HCT116 (cell line): ENCODE measurements at regions not wholly inside any gene's neighbourhood (a gene's known extent, or its start where the extent isn't known, plus 50 kb on each side); places are given as distances from the start of the nearest gene placed in this dataset.

Experiments used
- ATAC-seq: fragments of 200-7000 bp; cut with Tn5 transposase; 2 replicates; pipeline ENCODE4 v1.9.1; 2020; ENCODE audit warnings: mild to moderate bottlenecking, moderate library complexity
- BruUV-seq: library from RNA; stranded (reverse); fragments of 400-500 nt; replicated peaks from 2 replicates; lab custom pipeline; 2021; lab: Mats Ljungman, UMichigan
- CTCF ChIA-PET: fragments of 300-600 bp; sonication (Branson Sonifier 250); formaldehyde crosslinking; loops from one replicate; lab custom pipeline; 2021; ENCODE audit warnings: antibody characterized with exemption; lab: Charles Lee
- POLR2A ChIA-PET: fragments of 300-600, 350-600 bp; sonication (Branson Sonifier 250); formaldehyde crosslinking; loops from one replicate; lab custom pipeline; 2021; ENCODE audit warnings: antibody characterized with exemption; lab: Charles Lee
- RAD21 ChIA-PET, 2 experiments: fragments of 300-600 bp; sonication (Branson Sonifier 250); formaldehyde crosslinking; loops; one replicate each; lab custom pipeline; 2023; ENCODE audit warnings: low total read pairs in 2 of 2; ENCODE audit not compliant: uncharacterized antibody in 2 of 2, unreplicated experiment in 2 of 2, low non-redundant PET in 1 of 2; lab: Charles Lee
- DNase-seq: peaks from one replicate; pipeline ENCODE4 v3.0.0-alpha.2; 2010; ENCODE audit warnings: low read depth, low spot score
- H2AFZ ChIP-seq: fragments of 200-600 bp; shearing (Covaris generic), sonication (generic); 2 replicates; pipeline ENCODE4 v1.6.1; 2017; ENCODE audit warnings: low read depth, mixed run types, mixed read lengths, antibody characterized with exemption, low read length; ENCODE audit not compliant: poor library complexity, severe bottlenecking
- H3K27ac ChIP-seq: 2 replicates; pipeline ENCODE4 v1.5.1; 2012; ENCODE audit warnings: low read depth, low read length
- H3K27me3 ChIP-seq: fragments of 200-600 bp; sonication (generic); 2 replicates; pipeline ENCODE4 v1.6.1; 2016; ENCODE audit warnings: mixed run types, low read length, mixed read lengths; ENCODE audit not compliant: insufficient read depth
- H3K36me3 ChIP-seq, 2 experiments: fragments of 200-500 bp in 1 of 2; fragments of 200-600 bp in 1 of 2; sonication (Bioruptor generic) in 1 of 2; sonication (generic) in 1 of 2; 2 replicates each; pipeline versions ENCODE4 v1.5.1 to v1.6.1; 2014 to 2016; ENCODE audit warnings: low read length in 2 of 2, inconsistent platforms in 1 of 2, mixed read lengths in 1 of 2, mixed run types in 1 of 2; ENCODE audit not compliant: insufficient read depth in 2 of 2, control insufficient read depth in 1 of 2
- H3K4me1 ChIP-seq, 2 experiments: fragments of 200-600 bp in 1 of 2; sonication (generic) in 1 of 2; 2 replicates each; pipeline versions ENCODE4 v1.5.1 to v1.6.1; 2012 to 2017; ENCODE audit warnings: low read length in 2 of 2, inconsistent platforms in 1 of 2, mild to moderate bottlenecking in 1 of 2, mixed read lengths in 1 of 2, mixed run types in 1 of 2, moderate library complexity in 1 of 2; ENCODE audit not compliant: insufficient read depth in 2 of 2, control insufficient read depth in 1 of 2
- H3K4me2 ChIP-seq: fragments of 200-600 bp; sonication (generic); 2 replicates; pipeline ENCODE4 v1.6.1; 2017; ENCODE audit warnings: mixed run types, low read length, mixed read lengths
- H3K4me3 ChIP-seq, 2 experiments: fragments of 200-600 bp in 1 of 2; sonication (generic) in 1 of 2; replicated peaks in 1 of 2; 2 replicates each; pipeline ENCODE4 v1.5.1; 2011 to 2016; ENCODE audit warnings: low read length in 2 of 2, control low read depth in 1 of 2, low read depth in 1 of 2, mild to moderate bottlenecking in 1 of 2, mixed read lengths in 1 of 2, mixed run types in 1 of 2
- H3K79me2 ChIP-seq: fragments of 200-600 bp; sonication (generic); 2 replicates; pipeline ENCODE4 v1.6.1; 2017; ENCODE audit warnings: mild to moderate bottlenecking, mixed run types, low read length, moderate library complexity, mixed read lengths; ENCODE audit not compliant: insufficient read depth
- H3K9ac ChIP-seq: fragments of 200-600 bp; sonication (generic); 2 replicates; pipeline ENCODE4 v1.6.1; 2016; ENCODE audit warnings: low read length, mixed read lengths
- H3K9me2 ChIP-seq: fragments of 200-600 bp; sonication (generic), shearing (Covaris generic); 2 replicates; pipeline ENCODE4 v1.6.1; 2017; ENCODE audit warnings: mixed run types, mild to moderate bottlenecking, moderate library complexity; ENCODE audit not compliant: insufficient read depth
- H3K9me3 ChIP-seq, 2 experiments: fragments of 200-500 bp in 1 of 2; fragments of 200-600 bp in 1 of 2; sonication (Bioruptor generic) in 1 of 2; sonication (generic) in 1 of 2; 2 replicates each; pipeline ENCODE4 v1.6.1; 2014 to 2017; ENCODE audit warnings: low read length in 2 of 2, mixed read lengths in 2 of 2, inconsistent platforms in 1 of 2, low read depth in 1 of 2, mild to moderate bottlenecking in 1 of 2, mixed run types in 1 of 2, moderate library complexity in 1 of 2; ENCODE audit not compliant: control insufficient read depth in 1 of 2, insufficient read depth in 1 of 2
- H4K20me1 ChIP-seq: fragments of 200-600 bp; sonication (generic), shearing (Covaris generic); 2 replicates; pipeline ENCODE4 v1.6.1; 2017; ENCODE audit warnings: mixed run types, mild to moderate bottlenecking, moderate library complexity; ENCODE audit not compliant: insufficient read depth
- CBX3 ChIP-seq: IDR thresholded peaks from 2 replicates; pipeline ENCODE4 v1.6.1; 2012; ENCODE audit warnings: low read depth
- CEBPB ChIP-seq: IDR thresholded peaks from 2 replicates; pipeline ENCODE4 v1.6.1; 2012; ENCODE audit warnings: low read depth
- EGR1 ChIP-seq: IDR thresholded peaks from 2 replicates; pipeline ENCODE4 v1.6.1; 2012; ENCODE audit warnings: low read depth
- ELF1 ChIP-seq: IDR thresholded peaks from 2 replicates; pipeline ENCODE4 v1.6.1; 2012; ENCODE audit warnings: low read depth, borderline replicate concordance
- EZH2 ChIP-seq: fragments of 200-600 bp; sonication (generic); IDR thresholded peaks from 2 replicates; pipeline ENCODE4 v1.6.1; 2017; ENCODE audit warnings: antibody characterized with exemption, mixed run types
- EZH2phosphoT487 ChIP-seq: fragments of 200-600 bp; IDR thresholded peaks from 2 replicates; pipeline ENCODE4 v1.6.1; 2018; ENCODE audit warnings: antibody characterized with exemption, borderline replicate concordance
- FOSL1 ChIP-seq: IDR thresholded peaks from 2 replicates; pipeline ENCODE4 v1.6.1; 2012; ENCODE audit warnings: low read depth
- JUND ChIP-seq: IDR thresholded peaks from 2 replicates; pipeline ENCODE4 v1.6.1; 2012
- POLR2A ChIP-seq: IDR thresholded peaks from 2 replicates; pipeline ENCODE4 v1.7.0; 2011; ENCODE audit warnings: borderline replicate concordance; ENCODE audit not compliant: insufficient read depth, insufficient read length; ENCODE audit errors: extremely low read depth
- SIN3A ChIP-seq: IDR thresholded peaks from 2 replicates; pipeline ENCODE4 v1.6.1; 2012; ENCODE audit warnings: low read depth
- SP1 ChIP-seq: IDR thresholded peaks from 2 replicates; pipeline ENCODE4 v1.6.1; 2012; ENCODE audit warnings: low read depth
- SRF ChIP-seq: IDR thresholded peaks from 2 replicates; pipeline ENCODE4 v1.6.1; 2012; ENCODE audit warnings: low read depth
- TCF7L2 ChIP-seq: IDR thresholded peaks from 2 replicates; pipeline ENCODE4 v1.7.0; 2011; ENCODE audit warnings: borderline replicate concordance, inconsistent platforms; ENCODE audit not compliant: insufficient read depth, insufficient read length; ENCODE audit errors: extremely low read depth
- YY1 ChIP-seq: IDR thresholded peaks from 2 replicates; pipeline ENCODE4 v1.6.1; 2011; ENCODE audit warnings: low read length, low read depth, moderate library complexity, mild to moderate bottlenecking; ENCODE audit not compliant: insufficient replicate concordance; ENCODE audit errors: extremely low read depth
- ZNF274 ChIP-seq: fragments of 200-500 bp; sonication (Bioruptor generic); IDR thresholded peaks from 2 replicates; pipeline ENCODE4 v1.6.1; 2014; ENCODE audit warnings: mild to moderate bottlenecking, low read depth, low read length, inconsistent platforms
- intact Hi-C: fragments of 100-400 bp; cut with micrococcal nuclease; formaldehyde crosslinking; loops from 2 replicates; pipeline ENCODE4 v1.10.0; 2022
- TF ChIP-seq, protein P1 (sequence below): IDR thresholded peaks from 2 replicates; pipeline ENCODE4 v1.6.1; 2011; ENCODE audit warnings: mild to moderate bottlenecking, low read length, moderate library complexity; ENCODE audit not compliant: insufficient replicate concordance; ENCODE audit errors: extremely low read depth
- TF ChIP-seq, protein P2 (sequence below): IDR thresholded peaks from 2 replicates; pipeline ENCODE4 v1.6.1; 2012; ENCODE audit warnings: low read depth
- TF ChIP-seq, protein P3 (sequence below): IDR thresholded peaks from 2 replicates; pipeline ENCODE4 v1.6.1; 2012
- TF ChIP-seq, protein P4 (sequence below): IDR thresholded peaks from 2 replicates; pipeline ENCODE4 v1.6.1; 2012

- Histone ChIP-seq H3K36me3 (no peaks in the 10 kb centered on the region), H3K27me3 (no peaks in the 10 kb centered on the region), H2AFZ (no peak overlapping the region), H4K20me1 (no peaks in the 10 kb centered on the region), H3K9ac (no peak overlapping the region), H3K27ac (no peak overlapping the region), H3K4me1 (no peaks in the 10 kb centered on the region), H3K9me3 (peaks cover 0 to 4% of the 10 kb centered on the region in 2 experiments; a peak in 2 of 4 replicates), H3K4me2 (no peak overlapping the region), H3K79me2 (no peaks in the 10 kb centered on the region), H3K4me3 (no peak overlapping the region), H3K9me2 (no peaks in the 10 kb centered on the region)
- ChIA-PET POLR2A (no interaction called here), CTCF (no interaction called here), RAD21 (no interaction called here)
- DNase-seq (no peak), ATAC-seq (no peak)
- TF ChIP-seq CEBPB: no peak
- no peak for TF ChIP-seq EZH2
- TF ChIP-seq EZH2phosphoT487: no peak
- TF ChIP-seq, protein P1, sequence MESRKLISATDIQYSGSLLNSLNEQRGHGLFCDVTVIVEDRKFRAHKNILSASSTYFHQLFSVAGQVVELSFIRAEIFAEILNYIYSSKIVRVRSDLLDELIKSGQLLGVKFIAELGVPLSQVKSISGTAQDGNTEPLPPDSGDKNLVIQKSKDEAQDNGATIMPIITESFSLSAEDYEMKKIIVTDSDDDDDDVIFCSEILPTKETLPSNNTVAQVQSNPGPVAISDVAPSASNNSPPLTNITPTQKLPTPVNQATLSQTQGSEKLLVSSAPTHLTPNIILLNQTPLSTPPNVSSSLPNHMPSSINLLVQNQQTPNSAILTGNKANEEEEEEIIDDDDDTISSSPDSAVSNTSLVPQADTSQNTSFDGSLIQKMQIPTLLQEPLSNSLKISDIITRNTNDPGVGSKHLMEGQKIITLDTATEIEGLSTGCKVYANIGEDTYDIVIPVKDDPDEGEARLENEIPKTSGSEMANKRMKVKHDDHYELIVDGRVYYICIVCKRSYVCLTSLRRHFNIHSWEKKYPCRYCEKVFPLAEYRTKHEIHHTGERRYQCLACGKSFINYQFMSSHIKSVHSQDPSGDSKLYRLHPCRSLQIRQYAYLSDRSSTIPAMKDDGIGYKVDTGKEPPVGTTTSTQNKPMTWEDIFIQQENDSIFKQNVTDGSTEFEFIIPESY: no peak
- TF ChIP-seq ELF1: no peak
- no peak for TF ChIP-seq FOSL1
- TF ChIP-seq SIN3A: no peak
- no peak for TF ChIP-seq SRF
- no peak for TF ChIP-seq POLR2A
- TF ChIP-seq EGR1: no peak
- no peak for TF ChIP-seq JUND
- no peak for TF ChIP-seq YY1
- TF ChIP-seq SP1: no peak
- TF ChIP-seq, protein P2, sequence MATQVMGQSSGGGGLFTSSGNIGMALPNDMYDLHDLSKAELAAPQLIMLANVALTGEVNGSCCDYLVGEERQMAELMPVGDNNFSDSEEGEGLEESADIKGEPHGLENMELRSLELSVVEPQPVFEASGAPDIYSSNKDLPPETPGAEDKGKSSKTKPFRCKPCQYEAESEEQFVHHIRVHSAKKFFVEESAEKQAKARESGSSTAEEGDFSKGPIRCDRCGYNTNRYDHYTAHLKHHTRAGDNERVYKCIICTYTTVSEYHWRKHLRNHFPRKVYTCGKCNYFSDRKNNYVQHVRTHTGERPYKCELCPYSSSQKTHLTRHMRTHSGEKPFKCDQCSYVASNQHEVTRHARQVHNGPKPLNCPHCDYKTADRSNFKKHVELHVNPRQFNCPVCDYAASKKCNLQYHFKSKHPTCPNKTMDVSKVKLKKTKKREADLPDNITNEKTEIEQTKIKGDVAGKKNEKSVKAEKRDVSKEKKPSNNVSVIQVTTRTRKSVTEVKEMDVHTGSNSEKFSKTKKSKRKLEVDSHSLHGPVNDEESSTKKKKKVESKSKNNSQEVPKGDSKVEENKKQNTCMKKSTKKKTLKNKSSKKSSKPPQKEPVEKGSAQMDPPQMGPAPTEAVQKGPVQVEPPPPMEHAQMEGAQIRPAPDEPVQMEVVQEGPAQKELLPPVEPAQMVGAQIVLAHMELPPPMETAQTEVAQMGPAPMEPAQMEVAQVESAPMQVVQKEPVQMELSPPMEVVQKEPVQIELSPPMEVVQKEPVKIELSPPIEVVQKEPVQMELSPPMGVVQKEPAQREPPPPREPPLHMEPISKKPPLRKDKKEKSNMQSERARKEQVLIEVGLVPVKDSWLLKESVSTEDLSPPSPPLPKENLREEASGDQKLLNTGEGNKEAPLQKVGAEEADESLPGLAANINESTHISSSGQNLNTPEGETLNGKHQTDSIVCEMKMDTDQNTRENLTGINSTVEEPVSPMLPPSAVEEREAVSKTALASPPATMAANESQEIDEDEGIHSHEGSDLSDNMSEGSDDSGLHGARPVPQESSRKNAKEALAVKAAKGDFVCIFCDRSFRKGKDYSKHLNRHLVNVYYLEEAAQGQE: no peak
- TF ChIP-seq, protein P3, sequence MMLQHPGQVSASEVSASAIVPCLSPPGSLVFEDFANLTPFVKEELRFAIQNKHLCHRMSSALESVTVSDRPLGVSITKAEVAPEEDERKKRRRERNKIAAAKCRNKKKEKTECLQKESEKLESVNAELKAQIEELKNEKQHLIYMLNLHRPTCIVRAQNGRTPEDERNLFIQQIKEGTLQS: no peak
- TF ChIP-seq ZNF274: no peak
- no peak for TF ChIP-seq CBX3
- no peak for TF ChIP-seq TCF7L2
- TF ChIP-seq, protein P4, sequence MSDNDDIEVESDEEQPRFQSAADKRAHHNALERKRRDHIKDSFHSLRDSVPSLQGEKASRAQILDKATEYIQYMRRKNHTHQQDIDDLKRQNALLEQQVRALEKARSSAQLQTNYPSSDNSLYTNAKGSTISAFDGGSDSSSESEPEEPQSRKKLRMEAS: no peak
- intact Hi-C loops: no loop called here
- no TSS peak for BruUV-seq
These were observed 427.6 kb upstream of the GOT2 start for GRCh38 chr16:59161679-59162078.
